GM21367 (cell line): ENCODE measurements at regions not wholly inside any gene's neighbourhood (a gene's known extent, or its start where the extent isn't known, plus 50 kb on each side); places are given as distances from the start of the nearest gene placed in this dataset.
"Not testable (repeated sequence)": the region's sequence is repeated elsewhere in the genome, so short reads cannot be mapped to it uniquely, and the experiment has no call there.

Source experiments
- ATAC-seq: cut with Tn5 transposase; IDR thresholded peaks from one replicate; pipeline ENCODE4 v1.9.1; 2021; ENCODE audit not compliant: unreplicated experiment

DNA sequence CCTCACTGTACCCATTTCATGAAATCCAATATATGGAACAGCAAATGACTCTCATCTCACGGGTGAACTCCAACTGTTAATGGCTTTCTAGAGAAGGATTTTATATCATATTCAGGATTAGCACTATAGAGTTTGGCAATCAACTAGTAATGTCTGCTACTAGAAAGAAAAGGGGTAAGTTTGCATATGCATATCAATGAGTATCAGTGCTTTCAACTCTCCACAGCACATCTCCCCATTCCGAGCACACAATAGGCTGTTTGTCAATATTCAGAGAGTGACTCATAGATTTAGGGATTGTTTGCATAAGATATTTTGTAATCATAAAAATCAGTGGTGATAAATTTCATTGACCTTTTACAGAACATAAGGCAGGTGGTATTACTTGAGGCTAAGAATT lies 163.2 kb upstream of the LMCD1 start:
- ATAC-seq, result no peak

DNA sequence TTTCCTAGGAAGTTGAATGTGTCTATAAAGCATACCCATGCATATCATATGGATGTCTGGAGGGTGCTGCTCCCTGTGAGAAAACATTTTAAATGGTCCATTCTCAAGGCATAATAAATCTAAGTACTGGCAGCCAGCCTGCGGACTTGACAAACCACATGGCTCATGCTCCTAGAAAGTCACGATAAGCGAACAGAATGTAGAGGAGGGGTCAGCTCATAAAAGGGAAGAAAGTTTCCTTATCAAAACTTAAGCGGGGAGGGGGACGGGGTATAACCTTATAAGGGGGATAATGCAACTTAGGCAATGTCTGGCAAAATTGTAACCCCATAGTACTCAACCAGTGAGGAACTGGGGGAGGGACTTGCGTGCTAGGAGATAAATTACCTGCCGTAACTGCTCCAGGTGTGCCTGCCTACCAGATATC lies 159.8 kb upstream of the LMCD1 start:
- ATAC-seq, result no peak

DNA sequence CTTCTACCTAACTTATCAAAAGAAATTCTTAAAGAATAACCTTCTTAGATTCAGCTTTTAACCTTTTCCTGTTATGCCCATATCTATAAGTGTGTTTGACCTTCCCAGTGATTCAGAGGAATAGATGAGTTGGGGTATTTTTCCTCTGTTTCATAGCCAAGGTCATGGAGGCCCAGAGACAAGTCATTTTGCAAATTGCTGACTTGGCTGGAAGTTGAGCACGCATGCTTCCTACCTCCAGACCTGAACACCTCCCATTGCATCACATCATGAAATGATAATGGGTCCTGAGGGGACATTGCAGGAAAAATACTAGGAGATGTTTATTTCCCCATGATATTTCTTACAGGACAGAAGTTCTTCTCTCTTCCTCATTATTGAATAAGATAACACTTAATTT lies 158.6 kb upstream of the LMCD1 start:
- no peak for ATAC-seq

DNA sequence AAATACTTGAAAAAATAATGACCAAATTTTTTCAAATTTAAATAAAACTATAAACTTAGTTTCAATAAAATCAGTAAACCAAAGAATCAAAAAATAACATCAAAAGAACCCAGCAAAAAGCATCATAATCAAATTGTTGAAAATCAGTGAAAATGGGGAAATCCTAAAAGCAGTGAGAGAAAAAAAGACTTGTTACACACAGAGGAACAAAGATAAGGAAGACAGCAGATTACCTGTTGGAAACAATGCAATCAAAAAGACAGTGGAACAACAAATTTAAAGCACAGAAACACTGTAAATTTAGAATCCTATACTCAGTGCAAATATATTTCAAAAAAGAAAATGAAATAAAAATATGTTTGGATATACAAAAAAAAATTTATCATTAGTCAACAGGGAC lies 156.2 kb upstream of the LMCD1 start:
- ATAC-seq, result no peak

DNA sequence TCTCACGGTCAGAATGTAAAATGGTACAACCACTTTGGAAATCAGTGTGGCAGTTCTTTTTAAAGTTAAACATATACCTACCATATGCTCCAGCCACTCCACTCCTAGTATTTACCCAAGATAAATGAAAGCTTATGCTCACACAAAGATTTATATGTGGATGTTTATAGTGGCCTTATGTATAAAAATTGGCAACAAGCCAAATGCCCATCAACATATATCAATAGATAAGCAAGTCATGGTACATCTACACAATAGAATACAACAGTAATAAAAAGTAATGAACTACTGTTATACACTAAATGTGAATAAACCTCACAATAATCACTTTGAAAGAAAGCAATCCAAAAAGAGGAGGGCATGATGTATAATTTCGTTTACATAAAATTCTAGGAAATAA lies 153.5 kb upstream of the LMCD1 start:
- no peak for ATAC-seq

DNA sequence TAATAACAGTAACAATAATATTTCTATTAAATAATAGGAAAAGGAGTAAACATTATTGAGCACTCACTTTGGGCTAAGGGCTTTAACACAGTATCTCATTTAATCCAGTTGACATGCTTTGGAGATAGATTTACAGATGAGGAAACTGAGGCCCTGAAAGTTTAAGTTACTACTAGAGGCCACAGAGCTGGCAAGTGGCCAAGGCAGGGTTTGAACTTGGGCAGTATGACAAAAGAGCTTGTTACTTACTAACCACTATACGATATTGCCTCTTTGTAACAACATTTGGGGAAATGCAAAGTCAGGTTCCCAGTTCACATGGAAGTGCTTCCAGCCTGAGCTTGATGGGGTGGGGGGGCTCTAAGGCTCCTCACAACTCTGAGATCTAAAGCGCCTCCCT lies 149.1 kb upstream of the LMCD1 start:
- no peak for ATAC-seq

DNA sequence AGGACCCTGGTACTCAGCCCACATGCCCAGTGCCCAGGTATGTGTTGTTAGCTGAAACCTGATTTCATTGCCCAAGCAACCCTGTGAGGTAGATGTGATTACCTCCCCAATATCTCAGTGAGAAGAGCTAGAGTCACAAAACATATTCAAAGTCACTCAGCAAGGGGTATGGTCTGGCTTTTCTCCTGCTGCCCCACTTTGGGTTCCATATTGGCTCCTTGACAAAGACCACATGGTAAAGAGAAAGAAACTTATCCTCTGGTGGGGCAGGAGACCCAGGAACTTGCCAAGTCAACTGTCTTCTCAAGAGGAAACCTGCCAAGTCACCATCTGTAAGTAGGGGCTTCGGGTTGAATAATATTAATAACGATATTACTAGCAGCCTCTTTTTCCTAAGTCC lies 148.3 kb upstream of the LMCD1 start:
- no peak for ATAC-seq

DNA sequence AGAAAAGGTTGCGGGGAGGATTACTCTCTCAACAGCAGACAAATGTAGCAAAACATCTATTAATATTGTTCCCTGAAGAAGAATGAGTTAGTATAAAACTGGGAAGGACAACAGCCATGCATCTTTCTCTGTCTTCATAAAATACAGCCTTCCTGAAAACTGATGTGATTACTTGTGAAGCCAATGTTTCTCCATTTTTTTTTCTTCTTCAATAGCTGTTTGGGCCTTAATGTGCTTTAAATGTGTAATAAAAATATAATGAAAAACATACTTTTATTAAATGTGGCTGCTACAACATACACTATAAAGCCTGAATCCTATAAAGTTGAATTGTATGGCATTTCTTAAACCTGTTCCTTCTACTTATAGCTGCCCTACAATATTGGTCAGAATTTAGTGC lies 146.3 kb upstream of the LMCD1 start:
- ATAC-seq, result no peak

DNA sequence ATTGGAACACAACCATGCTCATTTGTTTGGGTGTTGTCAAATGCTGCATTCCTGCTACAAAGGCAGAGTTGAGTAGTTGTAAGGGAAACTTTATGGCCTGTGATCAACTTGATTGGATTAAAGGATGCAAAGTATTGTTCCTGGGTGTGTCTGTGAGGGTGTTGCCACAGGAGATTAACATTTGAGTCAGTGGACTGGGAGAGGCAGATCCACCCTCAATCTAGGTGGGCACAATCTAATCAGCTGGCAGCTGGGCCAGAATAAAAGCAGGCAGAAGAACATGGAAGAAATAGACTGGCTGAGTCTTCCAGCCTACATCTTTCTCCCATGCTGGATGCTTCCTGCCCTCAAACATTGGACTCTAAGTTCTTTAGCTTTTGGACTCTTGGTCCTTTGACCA lies 145.6 kb upstream of the LMCD1 start:
- ATAC-seq, result not testable (repeated sequence)

DNA sequence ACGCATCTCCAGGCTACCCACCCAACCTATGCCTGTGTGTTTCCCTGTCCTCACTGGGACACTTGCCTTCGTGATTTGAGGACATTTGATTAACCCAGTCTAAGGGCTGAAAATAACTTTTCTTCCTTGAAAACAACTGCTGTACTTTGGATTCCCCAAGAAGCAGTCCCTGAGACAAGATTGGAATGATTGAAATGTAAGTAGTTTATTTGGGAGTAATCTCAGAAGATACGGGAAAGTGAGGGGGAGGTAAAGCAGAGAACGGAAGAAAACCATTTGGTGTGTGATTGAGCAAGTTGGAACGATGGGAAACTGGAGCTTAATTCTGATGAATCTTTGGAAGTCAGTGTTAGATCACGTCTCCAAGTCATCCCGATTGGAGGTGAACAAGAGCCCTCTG lies 143.8 kb upstream of the LMCD1 start:
- no peak for ATAC-seq

DNA sequence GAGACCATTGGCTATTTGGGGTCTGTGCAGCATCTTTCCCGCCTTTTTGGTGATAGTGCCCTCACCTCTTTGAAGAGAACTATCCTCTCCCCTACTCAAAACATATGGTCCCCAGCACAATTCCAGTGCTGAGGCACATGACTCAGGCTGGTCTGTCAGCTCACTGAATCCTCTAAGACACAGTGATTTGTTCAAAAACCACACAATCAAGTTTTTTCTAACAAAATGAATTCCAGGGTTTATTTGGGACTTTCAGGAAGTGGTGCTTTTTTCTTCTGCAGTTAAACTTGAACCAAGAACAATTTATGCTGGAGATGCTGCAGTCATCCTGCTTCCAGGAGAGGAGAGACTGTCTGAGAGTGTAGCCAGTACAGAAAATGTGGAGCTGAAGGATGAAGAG lies 142.5 kb upstream of the LMCD1 start:
- no peak for ATAC-seq

DNA sequence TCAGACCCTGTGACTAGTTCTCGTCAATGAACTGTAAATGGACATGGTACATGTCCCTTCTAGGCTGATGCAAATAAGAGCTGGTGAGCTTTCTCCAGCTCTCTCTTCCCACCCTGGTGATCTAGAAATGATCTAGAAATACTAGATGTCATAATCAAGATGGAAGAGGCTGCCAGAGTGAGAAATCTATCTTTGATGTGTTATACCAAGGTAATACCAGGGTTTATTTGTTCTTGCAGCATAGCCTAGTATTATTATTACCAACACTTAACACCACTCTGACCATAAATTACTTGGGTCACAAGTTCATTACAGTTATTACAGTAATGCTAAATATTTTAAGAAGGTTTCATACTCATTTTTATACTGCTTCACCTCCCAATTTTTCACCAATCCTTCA lies 138.4 kb upstream of the LMCD1 start:
- no peak for ATAC-seq

DNA sequence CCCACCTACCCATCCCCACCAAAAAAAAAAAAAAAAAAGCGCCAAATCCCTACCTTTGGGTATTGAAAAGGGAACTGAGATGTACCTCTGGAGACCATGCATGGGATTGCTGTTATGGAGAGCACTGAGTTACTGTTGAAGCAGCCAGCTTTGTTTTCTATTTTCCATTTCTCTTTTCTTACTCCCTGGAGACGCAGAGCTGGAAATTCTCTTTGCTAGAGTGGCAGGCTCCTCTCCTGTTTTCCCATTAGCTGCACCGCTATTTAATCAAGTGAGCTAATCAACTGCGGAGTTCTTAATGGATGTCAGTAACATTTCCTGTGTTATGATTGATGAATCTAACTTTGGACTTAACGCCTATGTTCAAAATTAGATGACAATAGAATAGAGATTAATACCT lies 136.1 kb upstream of the LMCD1 start:
- ATAC-seq, result no peak

DNA sequence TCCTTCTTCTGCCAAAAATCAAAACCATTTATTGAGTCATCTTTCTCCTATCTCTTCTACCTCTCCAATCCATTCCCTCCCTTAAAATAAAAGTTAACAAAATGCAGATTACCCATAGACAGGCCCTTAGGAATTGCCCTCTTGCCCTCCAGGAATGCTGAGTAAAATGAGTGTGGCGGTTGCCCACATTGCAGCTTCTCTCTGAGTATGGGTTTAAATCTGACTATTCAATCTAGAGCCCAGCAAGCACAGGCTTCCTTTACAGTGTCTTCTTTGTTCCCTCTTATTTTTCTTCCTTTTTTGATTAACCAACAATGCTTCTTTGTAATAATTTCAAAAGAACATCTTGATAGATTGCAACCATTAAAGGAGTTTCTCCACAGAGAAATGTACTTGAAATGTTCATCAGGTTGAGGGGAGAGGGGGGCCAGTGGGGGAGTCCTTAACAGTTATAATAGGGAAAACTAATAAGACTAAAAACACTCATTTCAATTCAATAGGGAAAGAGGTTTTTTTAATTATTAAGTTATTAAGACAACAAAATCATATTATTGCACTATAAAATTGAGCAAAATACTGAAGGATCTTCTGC lies 135.3 kb upstream of the LMCD1 start:
- ATAC-seq, result no peak

DNA sequence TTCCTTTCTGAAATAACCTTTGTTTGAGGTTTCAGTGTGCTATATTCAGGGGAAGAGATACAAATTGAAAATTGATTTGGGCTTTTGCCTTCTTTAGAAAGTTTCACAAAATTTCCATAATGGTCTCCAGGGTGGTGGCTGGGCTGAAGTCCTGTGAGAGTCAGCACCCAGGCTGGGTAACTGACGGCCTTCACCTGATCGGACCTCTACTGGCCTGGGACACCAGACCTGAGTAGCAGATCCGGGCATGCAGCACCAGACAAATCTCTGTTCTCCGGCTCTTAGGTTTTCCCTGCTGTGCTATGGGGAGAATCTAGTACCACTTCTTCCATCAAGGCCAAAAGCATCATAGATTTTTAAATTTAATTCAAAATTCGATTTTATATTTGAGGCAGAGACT lies 133.0 kb upstream of the LMCD1 start:
- ATAC-seq, result no peak

DNA sequence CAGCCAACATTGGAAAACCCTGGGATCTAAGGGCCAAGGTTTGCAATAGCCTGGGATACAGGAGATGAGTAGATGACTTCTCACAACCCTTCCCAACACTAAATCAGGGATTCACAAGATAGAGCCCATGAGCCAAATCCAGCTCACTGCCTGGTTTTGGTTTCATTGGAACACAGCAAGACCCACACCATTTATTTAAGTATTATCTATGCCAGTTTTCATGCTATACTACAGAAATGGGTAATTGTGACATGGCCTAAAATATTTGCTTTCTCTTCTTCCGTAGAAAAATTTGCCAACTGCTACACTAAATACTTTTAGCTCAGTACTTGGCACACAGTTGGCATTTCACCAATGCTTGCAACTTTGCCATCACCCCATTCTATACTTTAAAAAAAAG lies 132.0 kb upstream of the LMCD1 start:
- no peak for ATAC-seq

DNA sequence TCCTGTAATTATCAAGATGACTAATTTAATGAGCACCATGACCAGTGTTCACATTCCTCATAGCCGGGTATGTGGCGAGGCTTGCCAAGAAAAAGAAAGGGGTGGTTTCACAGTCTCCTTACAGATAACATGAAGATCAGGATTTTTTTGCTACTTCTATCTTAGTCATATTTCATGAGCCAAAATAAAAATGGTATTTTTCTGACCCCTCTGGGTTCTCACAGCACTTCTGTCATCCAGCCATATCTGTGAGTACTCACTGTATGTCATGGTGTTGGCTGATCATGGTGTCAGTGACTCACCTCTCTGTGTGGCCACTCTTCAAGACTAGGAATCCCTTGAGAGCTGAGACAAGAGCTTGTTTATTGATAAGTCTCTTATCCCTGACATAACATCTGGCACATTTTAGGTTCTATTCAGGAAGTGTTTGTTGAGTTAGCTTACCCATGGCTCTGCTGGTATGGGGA lies 130.5 kb upstream of the LMCD1 start:
- no peak for ATAC-seq

DNA sequence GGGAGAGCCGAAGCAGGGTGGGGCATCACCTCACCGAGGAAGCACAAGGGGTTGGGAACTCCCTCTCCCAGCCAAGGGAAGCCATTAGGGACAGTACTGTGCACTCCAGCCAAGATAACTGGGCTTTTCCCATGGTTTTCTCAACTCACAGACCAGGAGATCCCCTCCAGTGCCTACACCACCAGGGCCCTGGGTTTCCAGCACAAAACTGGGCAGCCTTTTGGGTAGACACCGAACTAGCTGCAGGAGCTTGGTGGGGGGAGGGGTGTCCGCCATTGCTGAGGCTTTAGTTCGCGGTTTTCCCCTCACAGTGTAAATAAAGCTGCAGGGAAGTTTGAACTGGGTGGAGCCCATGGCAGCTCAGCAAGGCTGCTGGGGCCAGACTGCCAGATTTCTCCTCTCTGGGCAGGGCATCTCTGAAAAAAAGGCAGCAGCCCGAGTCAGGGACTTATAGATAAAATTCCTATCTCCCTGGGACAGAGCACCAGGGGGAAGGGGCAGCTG lies 129.6 kb upstream of the LMCD1 start:
- ATAC-seq, result no peak

DNA sequence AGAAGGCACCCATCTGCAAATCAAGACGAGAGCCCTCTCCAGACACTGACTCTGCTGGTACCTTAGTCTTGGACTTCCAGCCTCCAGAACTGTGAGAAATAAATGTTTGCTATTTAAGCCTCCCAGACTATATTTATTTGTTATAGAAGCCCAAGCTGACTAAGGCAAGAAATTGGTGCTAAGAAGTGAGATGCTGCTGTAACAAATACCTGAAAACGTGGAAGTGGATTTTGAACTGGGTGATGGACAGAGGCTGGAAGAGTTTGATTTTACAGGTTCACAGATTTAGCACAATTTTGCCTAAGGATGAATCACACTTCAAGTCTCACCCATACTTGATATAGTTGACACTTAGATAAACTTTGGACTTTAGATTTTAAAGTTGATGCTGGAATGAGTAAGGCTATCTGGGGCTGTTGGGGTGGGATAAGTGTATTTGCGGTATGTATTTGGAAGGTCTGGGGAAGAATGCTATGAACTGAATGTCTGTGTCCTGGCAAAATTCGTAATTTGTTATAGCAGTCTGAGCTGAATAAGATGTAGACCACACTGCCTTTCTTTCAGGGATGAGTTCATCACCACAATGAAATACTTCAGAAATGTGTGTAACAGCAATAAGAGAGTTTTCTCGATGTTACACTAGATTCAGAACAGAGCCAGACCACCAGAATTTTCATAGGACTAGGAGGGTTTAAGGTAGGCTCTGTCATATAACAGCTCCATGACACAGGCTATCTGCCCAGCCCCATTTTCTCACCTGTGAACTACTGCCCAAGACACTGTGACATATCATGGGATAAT lies 120.5 kb upstream of the LMCD1 start:
- no peak for ATAC-seq

DNA sequence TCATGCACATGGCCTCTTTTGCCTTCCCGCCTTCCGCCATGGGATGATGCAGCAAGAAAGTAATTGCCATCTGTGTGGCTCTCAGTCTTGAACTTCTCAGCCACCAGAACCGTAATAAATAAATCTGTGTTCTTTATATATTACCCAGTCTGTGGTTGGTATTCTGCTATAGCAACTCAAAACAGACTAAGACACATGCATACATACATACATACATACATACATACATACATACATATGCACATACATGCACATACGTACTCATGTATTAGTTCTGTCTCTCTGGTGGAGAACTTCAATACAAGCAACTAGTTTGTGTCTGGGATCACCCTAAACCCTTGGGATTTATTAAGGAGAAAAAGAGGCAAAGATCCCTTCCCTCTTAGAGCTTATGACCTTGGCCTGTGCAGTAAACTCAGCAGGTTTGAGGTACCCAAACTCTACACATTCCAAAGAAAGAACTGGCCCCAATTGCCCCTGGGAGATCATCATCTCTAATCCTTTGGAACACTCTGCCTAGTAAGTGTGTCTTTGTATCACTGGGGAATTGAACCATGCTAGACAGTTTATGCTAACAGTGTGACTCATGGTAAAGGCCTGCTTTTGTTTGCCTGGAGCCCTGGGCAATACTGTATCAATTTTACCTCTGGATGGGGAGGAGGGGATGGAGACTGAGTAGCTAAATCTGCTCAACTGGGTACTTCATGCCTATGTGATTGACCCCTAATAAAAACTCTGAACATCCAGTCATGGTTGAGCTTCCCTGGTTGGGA lies 115.6 kb upstream of the LMCD1 start:
- no peak for ATAC-seq

DNA sequence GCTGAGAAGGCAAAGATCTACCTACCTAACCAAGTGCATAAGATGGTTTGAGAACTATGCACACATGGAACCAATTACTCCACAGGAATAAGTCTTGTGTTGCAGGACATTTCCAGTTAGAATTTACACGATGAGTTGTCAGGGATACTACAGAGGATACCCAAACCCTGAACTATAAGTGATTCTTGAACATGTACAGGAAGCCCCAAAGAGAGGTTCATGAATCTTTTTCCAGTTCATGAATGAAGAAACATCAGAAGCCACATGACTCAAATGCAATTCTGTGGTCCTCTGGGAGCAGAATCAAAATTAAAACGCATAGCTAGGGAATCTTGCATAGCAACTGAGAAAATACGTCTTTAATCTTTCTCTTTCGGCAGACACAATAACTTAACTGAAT lies 114.1 kb upstream of the LMCD1 start:
- no peak for ATAC-seq

DNA sequence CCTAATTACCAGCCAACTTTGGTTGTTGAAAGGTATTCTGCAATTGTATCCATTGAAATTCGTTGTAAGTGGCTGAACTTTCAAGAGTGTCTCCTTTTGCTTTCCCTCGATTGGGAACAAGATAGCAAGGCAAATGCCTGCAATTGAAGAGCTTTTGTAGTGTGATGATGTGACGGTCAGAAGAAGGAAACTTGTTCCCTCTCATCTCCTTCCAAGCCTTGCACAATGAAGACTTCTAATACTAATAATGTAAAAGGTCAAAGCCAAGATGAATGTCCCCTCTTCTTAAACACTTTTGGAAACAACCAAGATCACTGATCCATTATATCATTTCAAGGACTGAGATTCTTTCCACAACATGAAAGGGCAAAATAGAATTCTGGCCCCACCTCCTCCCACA lies 101.9 kb upstream of the LMCD1 start:
- ATAC-seq, result no peak
